RWPE2 (cell line): ENCODE measurements at regions not wholly inside any gene's neighbourhood (a gene's known extent, or its start where the extent isn't known, plus 50 kb on each side); places are given as distances from the start of the nearest gene placed in this dataset.
A peak's percentile ranks its signal among the peaks of the same experiment; 100 is the strongest.

ENCODE experiments used
- ATAC-seq: fragments of 200-7000 bp; cut with Tn5 transposase; 3 replicates; pipeline ENCODE4 v1.9.1; 2021; ENCODE audit warnings: low read depth
- DNase-seq: peaks from one replicate; pipeline ENCODE4 v3.0.0-alpha.2; 2020; ENCODE audit warnings: low spot score
- H3K27ac ChIP-seq: fragments of 450-650 bp; 2 replicates; pipeline ENCODE4 v1.5.1; 2017; ENCODE audit warnings: mild to moderate bottlenecking; ENCODE audit not compliant: poor library complexity, severe bottlenecking
- H3K27me3 ChIP-seq: fragments of 250-450 bp; sonication (Bioruptor Pico); 2 replicates; pipeline ENCODE4 v1.5.1; 2021; ENCODE audit warnings: mild to moderate bottlenecking, moderate library complexity; ENCODE audit not compliant: insufficient read depth, poor library complexity, severe bottlenecking
- H3K36me3 ChIP-seq: fragments of 250-450 bp; sonication (Bioruptor Pico); 2 replicates; pipeline ENCODE4 v1.5.1; 2020; ENCODE audit warnings: low read depth, mild to moderate bottlenecking, moderate library complexity
- H3K4me1 ChIP-seq: fragments of 250-450 bp; sonication (Bioruptor Pico); 2 replicates; pipeline ENCODE4 v1.5.1; 2021; ENCODE audit warnings: mild to moderate bottlenecking, moderate library complexity; ENCODE audit not compliant: insufficient read depth, poor library complexity, severe bottlenecking
- H3K4me3 ChIP-seq: fragments of 250-450 bp; sonication (Bioruptor Pico); 2 replicates; pipeline ENCODE4 v1.5.1; 2021; ENCODE audit warnings: mild to moderate bottlenecking, moderate library complexity; ENCODE audit not compliant: severe bottlenecking
- H3K9me3 ChIP-seq: fragments of 250-450 bp; sonication (Bioruptor Pico); 2 replicates; pipeline ENCODE4 v1.5.1; 2021; ENCODE audit warnings: mild to moderate bottlenecking, moderate library complexity; ENCODE audit not compliant: severe bottlenecking
- CTCF ChIP-seq: fragments of 450-650 bp; IDR thresholded peaks from one replicate; pipeline ENCODE4 v1.5.1; 2017; ENCODE audit warnings: mild to moderate bottlenecking, moderate library complexity; ENCODE audit not compliant: poor library complexity, severe bottlenecking

GRCh38 chr7:54825368-54825767, 66.4 kb upstream of the SEC61G start:
- H3K4me3 ChIP-seq: no peak overlapping the region
- no peak for ATAC-seq
- no peak for TF ChIP-seq CTCF
- no peaks in the 10 kb centered on the region for H3K9me3 ChIP-seq
- H3K36me3 ChIP-seq: no peaks in the 10 kb centered on the region
- no peaks in the 10 kb centered on the region for H3K27me3 ChIP-seq
- H3K4me1 ChIP-seq: peaks cover 36% of the 10 kb centered on the region
- no peak for DNase-seq
- peak overlapping the region; percentile 21 for H3K27ac ChIP-seq

GRCh38 chr7:54827734-54828133, 68.7 kb upstream of the SEC61G start:
- no peaks in the 10 kb centered on the region for H3K27me3 ChIP-seq
- H3K4me1 ChIP-seq: peaks cover 51% of the 10 kb centered on the region
- DNase-seq: no peak
- TF ChIP-seq CTCF: no peak
- no peak overlapping the region for H3K27ac ChIP-seq
- no peaks in the 10 kb centered on the region for H3K9me3 ChIP-seq
- H3K4me3 ChIP-seq: no peak overlapping the region
- H3K36me3 ChIP-seq: no peaks in the 10 kb centered on the region
- ATAC-seq: no peak

- DNase-seq: no peak
- Histone ChIP-seq H3K4me1 (peaks cover 27% of the 10 kb centered on the region), H3K4me3 (peak overlapping the region; percentile 0), H3K9me3 (no peaks in the 10 kb centered on the region), H3K27ac (peak overlapping the region; percentile 99), H3K36me3 (no peaks in the 10 kb centered on the region), H3K27me3 (no peaks in the 10 kb centered on the region)
- ATAC-seq: peak; percentile 77
- no peak for TF ChIP-seq CTCF
These were observed 72.1 kb upstream of the SEC61G start for GRCh38 chr7:54831046-54831643.

GRCh38 chr7:54831644-54832095, 72.7 kb upstream of the SEC61G start:
- Histone ChIP-seq H3K9me3 (no peaks in the 10 kb centered on the region), H3K4me1 (peaks cover 27% of the 10 kb centered on the region), H3K27ac (peak overlapping the region; percentile 99), H3K4me3 (peak overlapping the region; percentile 0), H3K27me3 (no peaks in the 10 kb centered on the region), H3K36me3 (no peaks in the 10 kb centered on the region)
- ATAC-seq (peak; percentile 86), DNase-seq (peak; percentile 88)
- TF ChIP-seq CTCF: no peak

GRCh38 chr7:54833001-54833467, 74.0 kb upstream of the SEC61G start:
- no peak overlapping the region for H3K4me3 ChIP-seq
- peak overlapping the region; percentile 99 for H3K27ac ChIP-seq
- no peaks in the 10 kb centered on the region for H3K27me3 ChIP-seq
- no peaks in the 10 kb centered on the region for H3K9me3 ChIP-seq
- TF ChIP-seq CTCF: no peak
- DNase-seq (no peak), ATAC-seq (no peak)
- peaks cover 29% of the 10 kb centered on the region for H3K4me1 ChIP-seq
- H3K36me3 ChIP-seq: no peaks in the 10 kb centered on the region
